ENCODE measurements at regions not wholly inside any gene's neighbourhood (a gene's known extent, or its start where the extent isn't known, plus 50 kb on each side); places are given as distances from the start of the nearest gene placed in this dataset.

DNA sequence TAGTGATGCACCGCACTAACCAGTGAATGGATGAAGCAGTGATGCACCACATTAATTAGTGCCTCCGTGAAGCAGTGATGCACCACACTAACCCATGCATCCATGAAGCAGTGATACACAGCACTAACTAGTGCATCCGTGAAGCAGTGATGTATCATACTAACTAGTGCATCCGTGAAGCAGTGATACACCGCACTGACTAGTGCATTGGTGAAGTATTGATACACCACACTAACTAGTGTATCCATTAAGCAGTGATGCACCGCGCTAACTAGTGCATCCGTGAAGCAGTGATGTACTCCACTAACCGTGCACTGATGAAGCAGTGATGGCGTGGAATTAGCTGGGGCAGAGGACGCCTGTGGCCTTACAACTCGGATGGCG lies 80.6 kb upstream of the NKD1 start:
- Histone ChIP-seq H3K18ac (ENCODE audit: insufficient read length, low read depth, low read length) (no peak overlapping the region), H3K56ac (ENCODE audit: insufficient read length, low read depth, low read length) (no peak overlapping the region), H3K14ac (ENCODE audit: insufficient read depth, low read length) (no peak overlapping the region), H3K9ac (ENCODE audit: extremely low read depth, insufficient read length, low read length) (no peak overlapping the region), H3K4me2 (ENCODE audit: insufficient read depth, insufficient read length, low read length) (peak overlapping the region; percentile 34), H3K27ac (ENCODE audit: insufficient read length, low read depth, low read length) (no peak overlapping the region), H3K4ac (ENCODE audit: low read depth, low read length) (no peak overlapping the region), H3K4me1 (ENCODE audit: insufficient read depth, low read length) (peaks cover 19% of the 10 kb centered on the region; the same call in 1 of the 2 replicates), H3K79me1 (ENCODE audit: insufficient read depth, low read depth, low read length, poor library complexity, severe bottlenecking) (no peaks in the 10 kb centered on the region), H2BK5ac (ENCODE audit: insufficient read length, low read length) (no peak overlapping the region), H4K5ac (ENCODE audit: insufficient read length, low read depth, low read length) (no peak overlapping the region), H2AFZ (ENCODE audit: low read length) (no peak overlapping the region), H2BK12ac (ENCODE audit: insufficient read length, low read depth, low read length) (no peak overlapping the region), H3K9me3 (ENCODE audit: control insufficient read depth, low read depth, low read length) (no peaks in the 10 kb centered on the region), H2BK20ac (ENCODE audit: low read depth, low read length, poor library complexity, severe bottlenecking) (no peak overlapping the region), H3K23ac (ENCODE audit: insufficient read length, low read depth, low read length) (no peak overlapping the region), H4K20me1 (ENCODE audit: control insufficient read depth, insufficient read depth, insufficient read length) (no peaks in the 10 kb centered on the region), H3K27me3 (ENCODE audit: insufficient read depth, low read length) (peaks cover 8% of the 10 kb centered on the region; the same call in 1 of the 2 replicates), H3T11ph (ENCODE audit: low read length) (no peak overlapping the region), H3K79me2 (ENCODE audit: insufficient read depth, low read length) (no peaks in the 10 kb centered on the region), H2BK15ac (ENCODE audit: low read depth, low read length) (no peak overlapping the region), H3K23me2 (ENCODE audit: insufficient read length, low read depth, low read length, poor library complexity, severe bottlenecking) (no peaks in the 10 kb centered on the region), H4K8ac (replicated peaks; ENCODE audit: insufficient read length, low read depth, low read length) (no peak overlapping the region), H2AK5ac (ENCODE audit: insufficient read length, low read length) (no peak overlapping the region), H4K91ac (ENCODE audit: insufficient read length, low read depth, low read length) (no peak overlapping the region), H2BK120ac (ENCODE audit: low read depth, low read length, poor library complexity, severe bottlenecking) (no peak overlapping the region)
- H3K4me3 Mint-ChIP-seq, result peak overlapping the region; percentile 52 to 69; a peak in 4 of 5 replicates
- no CpG with 5 or more reads among the region's 13 CpGs for WGBS (ENCODE audit: extremely low coverage, insufficient read length, low lambda C conversion rate)
- H3K27ac Mint-ChIP-seq, result no peak overlapping the region
- H3K9me3 Mint-ChIP-seq, result peaks cover 0 to 2% of the 10 kb centered on the region in 2 experiments; a peak in 2 of 5 replicates
- no peak for DNase-seq
- H3K27me3 Mint-ChIP-seq (ENCODE audit: low read depth), result peaks cover 81% of the 10 kb centered on the region
- no peaks in the 10 kb centered on the region; a peak in 1 of 7 replicates for H3K36me3 Mint-ChIP-seq (ENCODE audit: insufficient read depth in 1 of 3, low read depth in 3 of 3)
- TF ChIP-seq, protein P1, sequence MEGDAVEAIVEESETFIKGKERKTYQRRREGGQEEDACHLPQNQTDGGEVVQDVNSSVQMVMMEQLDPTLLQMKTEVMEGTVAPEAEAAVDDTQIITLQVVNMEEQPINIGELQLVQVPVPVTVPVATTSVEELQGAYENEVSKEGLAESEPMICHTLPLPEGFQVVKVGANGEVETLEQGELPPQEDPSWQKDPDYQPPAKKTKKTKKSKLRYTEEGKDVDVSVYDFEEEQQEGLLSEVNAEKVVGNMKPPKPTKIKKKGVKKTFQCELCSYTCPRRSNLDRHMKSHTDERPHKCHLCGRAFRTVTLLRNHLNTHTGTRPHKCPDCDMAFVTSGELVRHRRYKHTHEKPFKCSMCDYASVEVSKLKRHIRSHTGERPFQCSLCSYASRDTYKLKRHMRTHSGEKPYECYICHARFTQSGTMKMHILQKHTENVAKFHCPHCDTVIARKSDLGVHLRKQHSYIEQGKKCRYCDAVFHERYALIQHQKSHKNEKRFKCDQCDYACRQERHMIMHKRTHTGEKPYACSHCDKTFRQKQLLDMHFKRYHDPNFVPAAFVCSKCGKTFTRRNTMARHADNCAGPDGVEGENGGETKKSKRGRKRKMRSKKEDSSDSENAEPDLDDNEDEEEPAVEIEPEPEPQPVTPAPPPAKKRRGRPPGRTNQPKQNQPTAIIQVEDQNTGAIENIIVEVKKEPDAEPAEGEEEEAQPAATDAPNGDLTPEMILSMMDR (conservative IDR thresholded peaks at IDR 0.05), result no peak
- H3K4me1 Mint-ChIP-seq, result peaks cover 43 to 48% of the 10 kb centered on the region in 2 experiments

Measured in H9 (cell line).